Endothelial cell of umbilical vein (primary cell): ENCODE measurements at regions not wholly inside any gene's neighbourhood (a gene's known extent, or its start where the extent isn't known, plus 50 kb on each side); places are given as distances from the start of the nearest gene placed in this dataset.

Experiments used
- BruUV-seq: library from RNA; stranded (reverse); fragments of 400-500 nt; replicated peaks from 2 replicates; lab custom pipeline; 2021; lab: Mats Ljungman, UMichigan
- CTCF ChIA-PET: fragments of 300-600, 350-600 bp; sonication (Branson Sonifier 250); formaldehyde crosslinking; loops from one replicate; lab custom pipeline; 2021; ENCODE audit warnings: antibody characterized with exemption, inconsistent platforms; lab: Charles Lee
- POLR2A ChIA-PET: fragments of 300-600, 350-600 bp; sonication (Branson Sonifier 250); formaldehyde crosslinking; loops from one replicate; lab custom pipeline; 2021; ENCODE audit warnings: antibody characterized with exemption, inconsistent platforms; lab: Charles Lee
- DNase-seq: peaks from one replicate; pipeline ENCODE4 v3.0.0-alpha.2; 2011; ENCODE audit warnings: low read depth, low spot score
- FAIRE-seq: peaks from 2 replicates; lab custom pipeline; 2011; peaks lifted over from hg19 to GRCh38; lab: Jason Lieb, UNC
- H2AFZ ChIP-seq: 2 replicates; pipeline ENCODE4 v1.6.0; 2012; ENCODE audit warnings: low read depth, low read length, control low read depth, inconsistent platforms
- H3K27ac ChIP-seq: 2 replicates; pipeline ENCODE4 v1.5.1; 2011; ENCODE audit warnings: low read depth, mild to moderate bottlenecking, control low read depth, low read length, moderate library complexity; ENCODE audit not compliant: insufficient read depth
- H3K27me3 ChIP-seq, 2 experiments: 2 replicates each; pipeline versions ENCODE4 v1.6.0 to v1.6.1; 2011; ENCODE audit warnings: low read length in 2 of 2, mixed read lengths in 1 of 2; ENCODE audit not compliant: control insufficient read depth in 2 of 2, insufficient read depth in 2 of 2
- H3K36me3 ChIP-seq, 2 experiments: 2 replicates in 1 of 2; 3 replicates in 1 of 2; pipeline ENCODE4 v1.5.1; 2011; ENCODE audit warnings: low read length in 2 of 2, mild to moderate bottlenecking in 1 of 2, moderate library complexity in 1 of 2; ENCODE audit not compliant: control insufficient read depth in 2 of 2, insufficient read depth in 2 of 2; ENCODE audit errors: extremely low read depth in 1 of 2
- H3K4me1 ChIP-seq: 3 replicates; pipeline ENCODE4 v1.5.1; 2011; ENCODE audit warnings: mild to moderate bottlenecking, low read length; ENCODE audit not compliant: control insufficient read depth, insufficient read depth; ENCODE audit errors: extremely low read depth
- H3K4me2 ChIP-seq: 2 replicates; pipeline ENCODE4 v1.6.1; 2011; ENCODE audit warnings: low read length, control low read depth, mixed read lengths; ENCODE audit not compliant: insufficient read depth
- H3K4me3 ChIP-seq, 3 experiments: fragments of 200-600 bp in 1 of 3; sonication (generic), shearing (Covaris generic) in 1 of 3; replicated peaks in 1 of 3; 2 replicates each; pipeline ENCODE4 v1.5.1; 2011 to 2016; ENCODE audit warnings: control low read depth in 3 of 3, low read length in 3 of 3, mild to moderate bottlenecking in 2 of 3, inconsistent platforms in 1 of 3, low read depth in 1 of 3, moderate library complexity in 1 of 3; ENCODE audit not compliant: insufficient read depth in 1 of 3
- H3K79me2 ChIP-seq: 2 replicates; pipeline ENCODE4 v1.6.0; 2012; ENCODE audit warnings: low read length, inconsistent platforms; ENCODE audit not compliant: control insufficient read depth, insufficient read depth
- H3K9ac ChIP-seq: replicated peaks from 2 replicates; pipeline ENCODE3; 2011; ENCODE audit warnings: low read length, control low read depth; ENCODE audit not compliant: insufficient read depth; ENCODE audit errors: extremely low read depth
- H3K9me1 ChIP-seq: replicated peaks from 3 replicates; pipeline ENCODE4 v1.6.0; 2011; ENCODE audit warnings: mild to moderate bottlenecking, low read length; ENCODE audit not compliant: control insufficient read depth, insufficient read depth; ENCODE audit errors: extremely low read depth
- H3K9me3 ChIP-seq: replicated peaks from 2 replicates; pipeline ENCODE4 v1.5.1; 2012; ENCODE audit warnings: low read length, inconsistent platforms; ENCODE audit not compliant: control insufficient read depth, insufficient read depth
- H4K20me1 ChIP-seq: replicated peaks from 2 replicates; pipeline ENCODE3; 2011; ENCODE audit warnings: mild to moderate bottlenecking, low read length; ENCODE audit not compliant: control insufficient read depth, insufficient read depth; ENCODE audit errors: extremely low read depth
- EZH2 ChIP-seq: IDR thresholded peaks from 2 replicates; pipeline ENCODE4 v1.6.1; 2012; ENCODE audit warnings: borderline replicate concordance, low read depth, mild to moderate bottlenecking, moderate library complexity, low read length, inconsistent platforms; ENCODE audit not compliant: severe bottlenecking
- FOS ChIP-seq: IDR thresholded peaks from 2 replicates; pipeline ENCODE4 v1.6.1; 2011; ENCODE audit warnings: mild to moderate bottlenecking, low read length, moderate library complexity, borderline replicate concordance; ENCODE audit not compliant: insufficient read depth
- GATA2 ChIP-seq: IDR thresholded peaks from 2 replicates; pipeline ENCODE4 v1.7.0; 2011; ENCODE audit warnings: low read depth, mild to moderate bottlenecking, moderate library complexity, mixed read lengths, low read length; ENCODE audit not compliant: insufficient read length, insufficient read depth
- JUN ChIP-seq: IDR thresholded peaks from 2 replicates; pipeline ENCODE4 v1.6.1; 2011; ENCODE audit warnings: borderline replicate concordance, low read depth; ENCODE audit not compliant: insufficient read length, insufficient read depth
- MYC ChIP-seq: IDR thresholded peaks from one replicate; pipeline ENCODE4 v1.6.1; 2011; ENCODE audit warnings: mild to moderate bottlenecking, low read depth, low read length
- POLR2A ChIP-seq: IDR thresholded peaks from 2 replicates; pipeline ENCODE4 v1.6.1; 2012; ENCODE audit warnings: low read depth, mild to moderate bottlenecking, control low read depth, low read length
- POLR2AphosphoS5 ChIP-seq: IDR thresholded peaks from 2 replicates; pipeline ENCODE4 v1.6.1; 2012; ENCODE audit warnings: low read depth, mild to moderate bottlenecking, control low read depth, low read length, moderate library complexity; ENCODE audit not compliant: insufficient read depth
- dilution Hi-C: fragments of 300-500 bp; cut with MboI; formaldehyde crosslinking; loops from one replicate; pipeline ENCODE4 v1.15.0; 2019; ENCODE audit warnings: low sequenced_read_pairs; ENCODE audit not compliant: extremely low pct_ligation_motif_present
- intact Hi-C: fragments of 100-400 bp; cut with micrococcal nuclease; formaldehyde crosslinking; loops from one replicate; pipeline ENCODE4 v1.10.0; 2022
- TF ChIP-seq, protein P1 (sequence below), 2 donors: IDR thresholded peaks; 1 replicate in 1 of 2; 2 replicates in 1 of 2; pipeline ENCODE4 v1.5.1; 2011; ENCODE audit warnings: low read length in 2 of 2, mild to moderate bottlenecking in 2 of 2, moderate library complexity in 2 of 2, control low read depth in 1 of 2, inconsistent platforms in 1 of 2, low read depth in 1 of 2; ENCODE audit not compliant: insufficient read depth in 1 of 2; ENCODE audit errors: extremely low read depth in 1 of 2
- TF ChIP-seq, protein P2 (sequence below): IDR thresholded peaks from 2 replicates; pipeline ENCODE4 v1.6.1; 2011; ENCODE audit not compliant: insufficient read depth, insufficient read length

DNA sequence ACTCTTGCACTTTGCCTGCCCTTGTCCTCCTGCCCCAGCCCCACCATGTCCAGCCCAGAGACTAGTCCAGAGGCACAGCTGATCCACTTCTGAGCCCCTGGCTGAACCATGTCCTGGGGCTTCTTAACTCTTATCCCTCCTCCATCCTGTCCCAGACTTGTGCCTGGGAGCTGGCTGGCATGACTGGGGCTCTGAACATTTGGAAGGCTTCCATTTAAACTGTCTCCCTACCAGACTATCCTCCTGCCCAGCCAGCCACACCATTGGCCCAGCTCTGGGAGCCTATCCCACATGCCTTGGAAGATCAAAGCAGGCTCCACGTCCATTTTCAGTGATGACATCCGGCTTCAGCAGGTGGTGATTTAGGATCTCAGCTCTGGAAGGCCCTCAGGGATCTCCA, 57.4 kb downstream of the FAM241B start:
- H3K27ac ChIP-seq = no peak overlapping the region
- H3K4me2 ChIP-seq = no peak overlapping the region
- peaks cover 2% of the 10 kb centered on the region for H3K4me1 ChIP-seq
- no peak for TF ChIP-seq FOS
- no peak for TF ChIP-seq POLR2AphosphoS5
- TF ChIP-seq POLR2A = no peak
- TF ChIP-seq, protein P1, sequence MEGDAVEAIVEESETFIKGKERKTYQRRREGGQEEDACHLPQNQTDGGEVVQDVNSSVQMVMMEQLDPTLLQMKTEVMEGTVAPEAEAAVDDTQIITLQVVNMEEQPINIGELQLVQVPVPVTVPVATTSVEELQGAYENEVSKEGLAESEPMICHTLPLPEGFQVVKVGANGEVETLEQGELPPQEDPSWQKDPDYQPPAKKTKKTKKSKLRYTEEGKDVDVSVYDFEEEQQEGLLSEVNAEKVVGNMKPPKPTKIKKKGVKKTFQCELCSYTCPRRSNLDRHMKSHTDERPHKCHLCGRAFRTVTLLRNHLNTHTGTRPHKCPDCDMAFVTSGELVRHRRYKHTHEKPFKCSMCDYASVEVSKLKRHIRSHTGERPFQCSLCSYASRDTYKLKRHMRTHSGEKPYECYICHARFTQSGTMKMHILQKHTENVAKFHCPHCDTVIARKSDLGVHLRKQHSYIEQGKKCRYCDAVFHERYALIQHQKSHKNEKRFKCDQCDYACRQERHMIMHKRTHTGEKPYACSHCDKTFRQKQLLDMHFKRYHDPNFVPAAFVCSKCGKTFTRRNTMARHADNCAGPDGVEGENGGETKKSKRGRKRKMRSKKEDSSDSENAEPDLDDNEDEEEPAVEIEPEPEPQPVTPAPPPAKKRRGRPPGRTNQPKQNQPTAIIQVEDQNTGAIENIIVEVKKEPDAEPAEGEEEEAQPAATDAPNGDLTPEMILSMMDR (IDR thresholded peaks at IDR 0.05; ENCODE audit: extremely low read depth in 1 of 2, insufficient read depth in 1 of 2, low read depth in 1 of 2, low read length in 2 of 2) = no peak
- TF ChIP-seq MYC = no peak
- TF ChIP-seq EZH2 = no peak
- TF ChIP-seq GATA2 = no peak
- TF ChIP-seq, protein P2, sequence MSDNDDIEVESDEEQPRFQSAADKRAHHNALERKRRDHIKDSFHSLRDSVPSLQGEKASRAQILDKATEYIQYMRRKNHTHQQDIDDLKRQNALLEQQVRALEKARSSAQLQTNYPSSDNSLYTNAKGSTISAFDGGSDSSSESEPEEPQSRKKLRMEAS = no peak
- TF ChIP-seq JUN = no peak
- H3K79me2 ChIP-seq = no peaks in the 10 kb centered on the region
- dilution Hi-C loops (no loop called here), intact Hi-C loops (no loop called here)
- POLR2A ChIA-PET = no interaction called here
- BruUV-seq = no TSS peak
- H3K9me1 ChIP-seq = no peaks in the 10 kb centered on the region
- no peak for DNase-seq
- no peak overlapping the region for H2AFZ ChIP-seq
- H3K4me3 ChIP-seq = no peak overlapping the region
- H3K36me3 ChIP-seq = no peaks in the 10 kb centered on the region
- peaks cover 8 to 16% of the 10 kb centered on the region in 2 experiments for H3K27me3 ChIP-seq
- no peaks in the 10 kb centered on the region for H4K20me1 ChIP-seq
- H3K9ac ChIP-seq = no peak overlapping the region
- H3K9me3 ChIP-seq = no peaks in the 10 kb centered on the region
- FAIRE-seq = no peak
- CTCF ChIA-PET = interaction anchor here (0.8 to 1.5 kb wide), 4 partner anchors 9 to 56 kb away, joined by 3 to 8 read pairs (median 3); no protein-coding TSS in a partner anchor
